Left lung (tissue), 4 donors: ENCODE measurements at regions not wholly inside any gene's neighbourhood (a gene's known extent, or its start where the extent isn't known, plus 50 kb on each side); places are given as distances from the start of the nearest gene placed in this dataset.

Source experiments
- ATAC-seq: fragments of 200-7000 bp; cut with Tn5 transposase; one replicate; pipeline ENCODE4 v1.9.1; 2020; ENCODE audit warnings: moderate library complexity
- DNase-seq, 4 donors: peaks; one replicate each; pipeline ENCODE4 v3.0.0-alpha.2; 2013 to 2020
- H3K27ac ChIP-seq, 2 donors: fragments of 200-600 bp; sonication (generic) in 1 of 2; one replicate each; pipeline versions ENCODE4 v1.5.0 to v1.8.0; 2020 to 2021
- H3K27me3 ChIP-seq, 2 donors: fragments of 200-600 bp; sonication (generic) in 1 of 2; one replicate each; pipeline versions ENCODE4 v1.5.0 to v1.8.0; 2020 to 2021
- H3K36me3 ChIP-seq, 2 donors: fragments of 200-600 bp; sonication (generic) in 1 of 2; one replicate each; pipeline versions ENCODE4 v1.5.0 to v1.8.0; 2020 to 2021
- H3K4me1 ChIP-seq, 2 donors: fragments of 200-600 bp; one replicate each; pipeline ENCODE4 v1.8.0; 2021
- H3K4me3 ChIP-seq, 2 donors: fragments of 200-600 bp; sonication (generic) in 1 of 2; one replicate each; pipeline versions ENCODE4 v1.5.0 to v1.8.0; 2020 to 2021; ENCODE audit warnings: mild to moderate bottlenecking in 1 of 2
- H3K9me3 ChIP-seq, 2 donors: fragments of 200-600 bp; sonication (generic) in 1 of 2; one replicate each; pipeline versions ENCODE4 v1.5.0 to v1.8.0; 2020 to 2021
- intact Hi-C, 2 donors: fragments of 100-400 bp; cut with DNase I; formaldehyde crosslinking; loops; one replicate each; pipeline versions ENCODE4 v1.11.2 to v1.14.2; 2022
- TF ChIP-seq, protein P1 (sequence below), 2 donors: fragments of 200-600 bp; sonication (generic) in 1 of 2; IDR thresholded peaks; one replicate each; pipeline versions ENCODE4 v1.5.0 to v1.8.0; 2021; ENCODE audit warnings: antibody characterized with exemption in 2 of 2
- donor health status: DM: no; HTN: yes; CAD: no.
- donor health status: DM: no; HTN: no; CAD: no.

DNA sequence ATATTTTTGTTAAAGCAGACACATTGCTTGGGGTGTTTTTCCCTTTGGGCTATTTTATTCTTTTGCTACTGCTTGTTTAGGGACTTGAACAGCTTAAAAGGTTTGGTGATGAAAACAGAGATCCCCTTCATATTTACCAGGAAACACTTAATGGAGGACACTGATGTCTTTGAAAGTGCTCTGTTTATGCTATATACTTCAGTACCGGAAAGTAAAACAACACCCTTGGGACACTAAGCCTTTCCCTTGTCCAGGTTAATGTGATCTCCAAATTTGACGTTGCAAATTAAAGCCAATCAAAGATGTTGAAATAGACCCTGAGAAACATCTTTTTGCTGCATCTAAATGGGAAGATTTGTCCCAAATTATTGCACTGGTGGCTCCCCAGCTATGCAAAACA is 564.6 kb upstream of the PKDCC start:
- H3K4me1 ChIP-seq = no peaks in the 10 kb centered on the region
- H3K9me3 ChIP-seq = no peaks in the 10 kb centered on the region
- no peak overlapping the region for H3K27ac ChIP-seq
- DNase-seq = no peak
- no peaks in the 10 kb centered on the region for H3K27me3 ChIP-seq
- ATAC-seq = no peak
- no peaks in the 10 kb centered on the region for H3K36me3 ChIP-seq
- intact Hi-C loops = no loop called here
- TF ChIP-seq, protein P1, sequence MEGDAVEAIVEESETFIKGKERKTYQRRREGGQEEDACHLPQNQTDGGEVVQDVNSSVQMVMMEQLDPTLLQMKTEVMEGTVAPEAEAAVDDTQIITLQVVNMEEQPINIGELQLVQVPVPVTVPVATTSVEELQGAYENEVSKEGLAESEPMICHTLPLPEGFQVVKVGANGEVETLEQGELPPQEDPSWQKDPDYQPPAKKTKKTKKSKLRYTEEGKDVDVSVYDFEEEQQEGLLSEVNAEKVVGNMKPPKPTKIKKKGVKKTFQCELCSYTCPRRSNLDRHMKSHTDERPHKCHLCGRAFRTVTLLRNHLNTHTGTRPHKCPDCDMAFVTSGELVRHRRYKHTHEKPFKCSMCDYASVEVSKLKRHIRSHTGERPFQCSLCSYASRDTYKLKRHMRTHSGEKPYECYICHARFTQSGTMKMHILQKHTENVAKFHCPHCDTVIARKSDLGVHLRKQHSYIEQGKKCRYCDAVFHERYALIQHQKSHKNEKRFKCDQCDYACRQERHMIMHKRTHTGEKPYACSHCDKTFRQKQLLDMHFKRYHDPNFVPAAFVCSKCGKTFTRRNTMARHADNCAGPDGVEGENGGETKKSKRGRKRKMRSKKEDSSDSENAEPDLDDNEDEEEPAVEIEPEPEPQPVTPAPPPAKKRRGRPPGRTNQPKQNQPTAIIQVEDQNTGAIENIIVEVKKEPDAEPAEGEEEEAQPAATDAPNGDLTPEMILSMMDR (IDR thresholded peaks at IDR 0.05) = no peak
- H3K4me3 ChIP-seq = no peak overlapping the region

DNA sequence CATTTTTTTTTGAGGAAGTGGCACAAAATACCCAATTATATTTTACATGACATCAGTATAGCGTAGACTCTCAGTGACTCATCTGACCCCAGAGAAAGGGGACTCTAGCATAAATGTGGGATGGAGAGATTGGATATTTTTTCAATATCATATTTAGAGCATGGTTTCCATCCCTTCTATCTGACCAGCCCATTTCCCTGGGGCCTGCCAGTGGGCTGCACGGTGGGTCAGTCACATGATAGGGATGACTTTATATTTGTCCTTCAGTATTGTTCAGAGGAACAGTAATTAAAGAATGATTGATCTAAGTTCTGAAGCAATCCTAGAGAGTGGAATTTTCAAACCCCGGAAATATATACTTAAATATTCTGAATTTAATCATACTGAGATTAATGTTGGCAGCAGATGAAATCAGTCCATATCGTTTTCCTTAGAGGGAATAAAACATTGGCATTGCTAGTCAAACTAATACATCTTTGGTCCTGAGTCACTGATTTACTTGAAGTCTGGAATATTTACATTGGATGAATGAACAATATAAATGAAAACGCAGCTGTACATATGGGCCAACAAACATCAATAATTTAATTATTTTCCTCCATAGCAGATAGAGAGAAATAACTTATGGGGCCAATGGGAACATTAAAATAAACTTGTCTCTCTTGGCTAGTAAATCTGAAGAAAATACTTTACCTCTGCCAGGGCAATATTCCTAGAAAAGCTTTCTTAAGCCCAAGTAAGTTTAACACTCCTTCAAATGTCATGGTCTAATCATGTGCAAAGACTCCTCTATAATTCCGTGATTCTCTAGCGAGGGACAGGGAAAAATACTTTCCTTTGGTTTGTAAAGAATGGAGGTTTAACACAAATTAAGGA is 563.6 kb upstream of the PKDCC start:
- ATAC-seq = no peak
- no peak for DNase-seq
- TF ChIP-seq, protein P1 (IDR thresholded peaks at IDR 0.05) = no peak
- Histone ChIP-seq H3K27me3 (no peaks in the 10 kb centered on the region), H3K36me3 (no peaks in the 10 kb centered on the region), H3K4me3 (no peak overlapping the region), H3K4me1 (no peaks in the 10 kb centered on the region), H3K9me3 (no peaks in the 10 kb centered on the region), H3K27ac (no peak overlapping the region)
- intact Hi-C loops = no loop called here

DNA sequence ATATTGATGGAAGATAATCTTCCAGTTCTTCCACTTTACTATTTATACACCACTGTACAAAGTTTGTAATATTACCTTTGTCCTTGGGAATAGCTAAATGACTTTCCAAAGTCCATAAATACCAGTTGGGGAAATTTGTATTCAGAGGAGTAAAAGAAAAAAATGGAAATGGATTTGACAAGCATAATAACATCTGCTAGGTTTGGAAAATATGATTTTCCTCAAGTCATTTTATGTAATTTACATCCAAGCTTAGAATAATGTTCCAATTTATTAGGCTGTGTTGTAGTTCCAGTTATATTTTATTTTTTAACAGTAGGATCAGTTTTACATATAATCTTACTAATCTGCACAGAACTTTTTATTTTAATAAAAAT is 563.0 kb upstream of the PKDCC start:
- H3K9me3 ChIP-seq = no peaks in the 10 kb centered on the region
- ATAC-seq = no peak
- intact Hi-C loops = no loop called here

DNA sequence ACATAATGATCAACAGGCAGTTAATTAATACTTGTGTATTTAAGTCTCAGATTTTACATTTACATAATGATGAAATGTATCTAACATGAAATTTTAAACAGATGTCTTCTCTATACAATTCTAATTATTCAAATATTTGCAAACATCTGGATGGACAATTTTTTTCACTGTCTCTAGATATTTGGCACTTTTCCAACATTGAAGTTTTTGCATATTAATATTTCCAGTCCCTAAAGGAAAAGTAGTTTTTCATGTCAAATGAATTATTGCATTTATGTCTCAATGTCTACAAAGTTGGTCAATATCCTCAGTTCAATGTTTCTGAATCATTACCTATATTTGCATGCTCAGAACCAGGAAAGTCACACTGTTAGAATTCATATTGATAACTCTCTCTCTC is 560.9 kb upstream of the PKDCC start:
- TF ChIP-seq, protein P1 (IDR thresholded peaks at IDR 0.05) = no peak
- Histone ChIP-seq H3K27me3 (no peaks in the 10 kb centered on the region), H3K4me1 (no peaks in the 10 kb centered on the region), H3K36me3 (no peaks in the 10 kb centered on the region), H3K4me3 (no peak overlapping the region), H3K9me3 (peaks cover 0 to 2% of the 10 kb centered on the region in 2 donors), H3K27ac (no peak overlapping the region)
- no peak for ATAC-seq
- no peak for DNase-seq
- intact Hi-C loops = no loop called here

More for the DNA sequence above, 563.0 kb upstream of the PKDCC start:
- H3K4me3 ChIP-seq = no peak overlapping the region
- DNase-seq = no peak
- no peaks in the 10 kb centered on the region for H3K27me3 ChIP-seq
- TF ChIP-seq, protein P1 (IDR thresholded peaks at IDR 0.05) = no peak
- H3K36me3 ChIP-seq = no peaks in the 10 kb centered on the region
- H3K4me1 ChIP-seq = no peaks in the 10 kb centered on the region
- H3K27ac ChIP-seq = no peak overlapping the region

DNA sequence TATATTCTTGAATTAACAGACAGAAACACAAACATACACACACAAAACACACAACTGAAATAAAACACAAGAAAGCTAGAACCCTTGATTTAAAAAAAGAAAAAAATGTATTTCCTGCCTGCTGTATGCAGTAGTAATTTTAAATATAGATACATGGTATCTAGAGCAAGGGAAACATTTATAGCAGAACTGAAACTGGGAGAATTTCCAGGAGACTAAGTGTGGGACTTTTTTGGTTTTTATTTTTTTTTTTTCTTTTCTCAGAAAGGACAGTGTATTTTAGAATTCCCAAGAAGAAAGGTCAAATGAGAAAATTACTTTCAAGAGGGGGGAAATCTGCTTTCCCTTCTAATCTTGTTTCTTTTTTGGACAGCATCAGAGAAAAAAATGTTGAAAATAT is 558.9 kb upstream of the PKDCC start:
- intact Hi-C loops = no loop called here
- DNase-seq = no peak

More for the DNA sequence above, 558.9 kb upstream of the PKDCC start:
- Histone ChIP-seq H3K9me3 (peaks cover 0 to 17% of the 10 kb centered on the region in 2 donors), H3K27me3 (no peaks in the 10 kb centered on the region), H3K4me1 (no peaks in the 10 kb centered on the region), H3K27ac (no peak overlapping the region), H3K4me3 (no peak overlapping the region), H3K36me3 (no peaks in the 10 kb centered on the region)
- no peak for ATAC-seq
- TF ChIP-seq, protein P1 (IDR thresholded peaks at IDR 0.05) = no peak
